SK-N-SH (cell line): ENCODE measurements at regions not wholly inside any gene's neighbourhood (a gene's known extent, or its start where the extent isn't known, plus 50 kb on each side); places are given as distances from the start of the nearest gene placed in this dataset.

ENCODE experiments used
- CTCF ChIA-PET: fragments of 300-600, 350-600 bp; formaldehyde crosslinking; extraction: SDS; loops from one replicate; lab custom pipeline; 2021; lab: Yijun Ruan, JAX
- POLR2A ChIA-PET: fragments of 350-600 bp; sonication (Branson Sonifier 250); formaldehyde crosslinking; extraction: SDS; loops from one replicate; lab custom pipeline; 2020; ENCODE audit warnings: antibody characterized with exemption, inconsistent platforms; lab: Yijun Ruan, JAX
- DNase-seq: peaks from one replicate; pipeline ENCODE4 v3.0.0; 2012
- H2AFZ ChIP-seq: fragments of 200-600 bp; sonication (generic); 2 replicates; pipeline ENCODE4 v1.8.1; 2016; ENCODE audit warnings: antibody characterized with exemption, mild to moderate bottlenecking, low read depth
- H3F3A ChIP-seq: fragments of 200-600 bp; sonication (generic); replicated peaks from 2 replicates; pipeline ENCODE3; 2016; ENCODE audit warnings: antibody characterized with exemption, mild to moderate bottlenecking; ENCODE audit not compliant: insufficient read depth
- H3K27ac ChIP-seq, 2 experiments: fragments of 200-500 bp in 1 of 2; fragments of 200-600 bp in 1 of 2; sonication (Bioruptor generic) in 1 of 2; sonication (generic), shearing (Covaris generic) in 1 of 2; 2 replicates each; pipeline versions ENCODE4 v1.5.1 to v1.6.1; 2014 to 2016; ENCODE audit warnings: low read depth in 2 of 2, inconsistent platforms in 1 of 2, low read length in 1 of 2, mild to moderate bottlenecking in 1 of 2, mixed read lengths in 1 of 2
- H3K27me3 ChIP-seq: fragments of 200-600 bp; sonication (generic), shearing (Covaris generic); 2 replicates; pipeline ENCODE4 v1.6.1; 2016; ENCODE audit warnings: mixed run types; ENCODE audit not compliant: insufficient read depth
- H3K36me3 ChIP-seq, 2 experiments: fragments of 200-500 bp in 1 of 2; fragments of 200-600 bp in 1 of 2; sonication (Bioruptor generic) in 1 of 2; sonication (generic) in 1 of 2; replicated peaks in 1 of 2; 2 replicates each; pipeline versions ENCODE3 to v1.5.1; 2014 to 2016; ENCODE audit warnings: low read length in 1 of 2, mild to moderate bottlenecking in 1 of 2; ENCODE audit not compliant: insufficient read depth in 2 of 2, control insufficient read depth in 1 of 2
- H3K4me1 ChIP-seq, 2 experiments: fragments of 200-500 bp in 1 of 2; fragments of 200-600 bp in 1 of 2; sonication (Bioruptor generic) in 1 of 2; sonication (generic), shearing (Covaris generic) in 1 of 2; 2 replicates each; pipeline versions ENCODE4 v1.5.1 to v1.6.1; 2014 to 2016; ENCODE audit warnings: low read depth in 1 of 2, low read length in 1 of 2, mixed run types in 1 of 2; ENCODE audit not compliant: insufficient read depth in 2 of 2, control insufficient read depth in 1 of 2
- H3K4me2 ChIP-seq: fragments of 200-600 bp; sonication (generic), shearing (Covaris generic); 2 replicates; pipeline ENCODE4 v1.6.1; 2017; ENCODE audit warnings: mixed run types
- H3K4me3 ChIP-seq, 2 experiments: fragments of 200-500 bp in 1 of 2; fragments of 200-600 bp in 1 of 2; sonication (Bioruptor generic) in 1 of 2; sonication (generic), shearing (Covaris generic) in 1 of 2; 2 replicates each; pipeline versions ENCODE4 v1.5.1 to v1.8.1; 2014 to 2016; ENCODE audit warnings: low read depth in 2 of 2, inconsistent platforms in 1 of 2, low read length in 1 of 2, mild to moderate bottlenecking in 1 of 2, mixed read lengths in 1 of 2, moderate library complexity in 1 of 2
- H3K79me2 ChIP-seq: fragments of 200-600 bp; sonication (generic); 2 replicates; pipeline ENCODE4 v1.8.1; 2017; ENCODE audit warnings: mild to moderate bottlenecking; ENCODE audit not compliant: insufficient read depth
- H3K9ac ChIP-seq: fragments of 200-600 bp; sonication (generic); 2 replicates; pipeline ENCODE4 v1.6.1; 2017; ENCODE audit warnings: mixed run types
- H3K9me2 ChIP-seq: fragments of 200-600 bp; sonication (generic); 2 replicates; pipeline ENCODE4 v1.6.1; 2017; ENCODE audit warnings: mixed run types
- H3K9me3 ChIP-seq: fragments of 200-600 bp; sonication (generic); 2 replicates; pipeline ENCODE4 v1.6.1; 2017; ENCODE audit warnings: mixed run types, mild to moderate bottlenecking, moderate library complexity
- H4K20me1 ChIP-seq: fragments of 200-600 bp; sonication (generic); 2 replicates; pipeline ENCODE4 v1.6.1; 2017; ENCODE audit warnings: mild to moderate bottlenecking, mixed run types; ENCODE audit not compliant: insufficient read depth
- CHD2 ChIP-seq: fragments of 150-350 bp; IDR thresholded peaks from 2 replicates; pipeline ENCODE4 v1.6.1; 2018; ENCODE audit warnings: low read length; ENCODE audit not compliant: partially characterized antibody
- EP300 ChIP-seq, 2 experiments: IDR thresholded peaks; 2 replicates each; pipeline versions ENCODE4 v1.4.0 to v1.6.1; 2012; ENCODE audit warnings: borderline replicate concordance in 1 of 2, low read depth in 1 of 2, low read length in 1 of 2
- FOSL2 ChIP-seq: IDR thresholded peaks from 2 replicates; pipeline ENCODE4 v1.4.0; 2012; ENCODE audit warnings: low read depth, mild to moderate bottlenecking, moderate library complexity, borderline replicate concordance
- FOXJ3 ChIP-seq: sonication (generic); formaldehyde crosslinking; IDR thresholded peaks from 2 replicates; pipeline ENCODE4 v1.5.1; 2020; ENCODE audit warnings: mild to moderate bottlenecking, missing genetic modification reagents
- FOXM1 ChIP-seq: IDR thresholded peaks from 2 replicates; pipeline ENCODE4 v1.4.0; 2012; ENCODE audit warnings: low read depth, mild to moderate bottlenecking
- GABPA ChIP-seq: IDR thresholded peaks from 2 replicates; pipeline ENCODE4 v1.4.0; 2012; ENCODE audit warnings: low read depth, mild to moderate bottlenecking
- JUND ChIP-seq: IDR thresholded peaks from 2 replicates; pipeline ENCODE4 v1.4.0; 2012
- MEF2A ChIP-seq: IDR thresholded peaks from 2 replicates; pipeline ENCODE4 v1.4.0; 2012; ENCODE audit warnings: low read depth, borderline replicate concordance
- MXI1 ChIP-seq: IDR thresholded peaks from 2 replicates; pipeline ENCODE4 v1.6.1; 2012; ENCODE audit warnings: mild to moderate bottlenecking, low read depth, low read length, improper control_type of control experiment
- NFIC ChIP-seq: IDR thresholded peaks from 2 replicates; pipeline ENCODE4 v1.4.0; 2012; ENCODE audit warnings: borderline replicate concordance
- PBX3 ChIP-seq: IDR thresholded peaks from 2 replicates; pipeline ENCODE4; 2012
- RFX5 ChIP-seq: IDR thresholded peaks from 2 replicates; pipeline ENCODE4 v1.6.1; 2012; ENCODE audit warnings: mild to moderate bottlenecking, improper control_type of control experiment, low read length
- RXRA ChIP-seq: IDR thresholded peaks from 2 replicates; pipeline ENCODE4 v1.4.0; 2012; ENCODE audit warnings: low read depth, mild to moderate bottlenecking, borderline replicate concordance
- TCF12 ChIP-seq: IDR thresholded peaks from 2 replicates; pipeline ENCODE4 v1.4.0; 2012
- TEAD4 ChIP-seq: IDR thresholded peaks from 2 replicates; pipeline ENCODE4 v1.4.0; 2012; ENCODE audit warnings: mild to moderate bottlenecking, borderline replicate concordance; ENCODE audit not compliant: insufficient read depth
- WGBS: methylation state at CpG from one replicate; pipeline ENCODE4 v1.1.6; 2017; ENCODE audit warnings: low lambda C conversion rate; 5-methylcytosine and 5-hydroxymethylcytosine counted together
- TF ChIP-seq, protein P1 (sequence below): IDR thresholded peaks from 2 replicates; pipeline ENCODE4 v1.6.1; 2012; ENCODE audit warnings: mild to moderate bottlenecking, low read depth, low read length, moderate library complexity

GRCh38 chr13:47846886-47847285 lies 154.2 kb downstream of the SUCLA2 start:
- Histone ChIP-seq H3K4me3 (0 out of 4 replicates have a peak overlapping the region, but pooled peaks of 1 of the 2 experiments have one; percentile 22), H3K79me2 (no peaks in the 10 kb centered on the region), H3K27me3 (no peaks in the 10 kb centered on the region), H3K4me1 (no peaks in the 10 kb centered on the region), H2AFZ (no peak overlapping the region), H3K36me3 (no peaks in the 10 kb centered on the region), H3K9me2 (no peaks in the 10 kb centered on the region), H3K9ac (no peak overlapping the region), H3K9me3 (no peaks in the 10 kb centered on the region), H3F3A (peaks cover 3% of the 10 kb centered on the region), H4K20me1 (no peaks in the 10 kb centered on the region), H3K27ac (no peak overlapping the region), H3K4me2 (peak overlapping the region; percentile 29)
- DNase-seq = no peak
- ChIA-PET CTCF (no interaction called here), POLR2A (no interaction called here)
- 14% methylated on average over 4 of the region's 4 CpGs for WGBS
- TF ChIP-seq EP300 (IDR thresholded peaks at IDR 0.05; ENCODE audit: borderline replicate concordance in 1 of 2, low read depth in 1 of 2, low read length in 1 of 2) (peak in 1 of 2 experiments; percentile 11; a peak in 1 of 4 replicates), RXRA (peak; percentile 29; the same call in 1 of the 2 replicates), MXI1 (no peak), GABPA (no peak), PBX3 (peak; percentile 70), FOSL2 (0 out of 2 replicates have a peak, but pooled peaks have one; percentile 17), CHD2 (no peak), MEF2A (no peak), TCF12 (peak; percentile 58), FOXM1 (no peak), TEAD4 (no peak), RFX5 (no peak), NFIC (no peak), JUND (0 out of 2 replicates have a peak, but pooled peaks have one; percentile 26), FOXJ3 (CRISPR knock-in tag) (no peak)
- TF ChIP-seq, protein P1, sequence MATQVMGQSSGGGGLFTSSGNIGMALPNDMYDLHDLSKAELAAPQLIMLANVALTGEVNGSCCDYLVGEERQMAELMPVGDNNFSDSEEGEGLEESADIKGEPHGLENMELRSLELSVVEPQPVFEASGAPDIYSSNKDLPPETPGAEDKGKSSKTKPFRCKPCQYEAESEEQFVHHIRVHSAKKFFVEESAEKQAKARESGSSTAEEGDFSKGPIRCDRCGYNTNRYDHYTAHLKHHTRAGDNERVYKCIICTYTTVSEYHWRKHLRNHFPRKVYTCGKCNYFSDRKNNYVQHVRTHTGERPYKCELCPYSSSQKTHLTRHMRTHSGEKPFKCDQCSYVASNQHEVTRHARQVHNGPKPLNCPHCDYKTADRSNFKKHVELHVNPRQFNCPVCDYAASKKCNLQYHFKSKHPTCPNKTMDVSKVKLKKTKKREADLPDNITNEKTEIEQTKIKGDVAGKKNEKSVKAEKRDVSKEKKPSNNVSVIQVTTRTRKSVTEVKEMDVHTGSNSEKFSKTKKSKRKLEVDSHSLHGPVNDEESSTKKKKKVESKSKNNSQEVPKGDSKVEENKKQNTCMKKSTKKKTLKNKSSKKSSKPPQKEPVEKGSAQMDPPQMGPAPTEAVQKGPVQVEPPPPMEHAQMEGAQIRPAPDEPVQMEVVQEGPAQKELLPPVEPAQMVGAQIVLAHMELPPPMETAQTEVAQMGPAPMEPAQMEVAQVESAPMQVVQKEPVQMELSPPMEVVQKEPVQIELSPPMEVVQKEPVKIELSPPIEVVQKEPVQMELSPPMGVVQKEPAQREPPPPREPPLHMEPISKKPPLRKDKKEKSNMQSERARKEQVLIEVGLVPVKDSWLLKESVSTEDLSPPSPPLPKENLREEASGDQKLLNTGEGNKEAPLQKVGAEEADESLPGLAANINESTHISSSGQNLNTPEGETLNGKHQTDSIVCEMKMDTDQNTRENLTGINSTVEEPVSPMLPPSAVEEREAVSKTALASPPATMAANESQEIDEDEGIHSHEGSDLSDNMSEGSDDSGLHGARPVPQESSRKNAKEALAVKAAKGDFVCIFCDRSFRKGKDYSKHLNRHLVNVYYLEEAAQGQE = no peak
